Left lung (tissue), 4 donors: ENCODE measurements at regions not wholly inside any gene's neighbourhood (a gene's known extent, or its start where the extent isn't known, plus 50 kb on each side); places are given as distances from the start of the nearest gene placed in this dataset.

Source experiments
- ATAC-seq: fragments of 200-7000 bp; cut with Tn5 transposase; one replicate; pipeline ENCODE4 v1.9.1; 2020; ENCODE audit warnings: moderate library complexity
- DNase-seq, 4 donors: peaks; one replicate each; pipeline ENCODE4 v3.0.0-alpha.2; 2013 to 2020
- H3K27ac ChIP-seq, 2 donors: fragments of 200-600 bp; sonication (generic) in 1 of 2; one replicate each; pipeline versions ENCODE4 v1.5.0 to v1.8.0; 2020 to 2021
- H3K27me3 ChIP-seq, 2 donors: fragments of 200-600 bp; sonication (generic) in 1 of 2; one replicate each; pipeline versions ENCODE4 v1.5.0 to v1.8.0; 2020 to 2021
- H3K36me3 ChIP-seq, 2 donors: fragments of 200-600 bp; sonication (generic) in 1 of 2; one replicate each; pipeline versions ENCODE4 v1.5.0 to v1.8.0; 2020 to 2021
- H3K4me1 ChIP-seq, 2 donors: fragments of 200-600 bp; one replicate each; pipeline ENCODE4 v1.8.0; 2021
- H3K4me3 ChIP-seq, 2 donors: fragments of 200-600 bp; sonication (generic) in 1 of 2; one replicate each; pipeline versions ENCODE4 v1.5.0 to v1.8.0; 2020 to 2021; ENCODE audit warnings: mild to moderate bottlenecking in 1 of 2
- H3K9me3 ChIP-seq, 2 donors: fragments of 200-600 bp; sonication (generic) in 1 of 2; one replicate each; pipeline versions ENCODE4 v1.5.0 to v1.8.0; 2020 to 2021
- intact Hi-C, 2 donors: fragments of 100-400 bp; cut with DNase I; formaldehyde crosslinking; loops; one replicate each; pipeline versions ENCODE4 v1.11.2 to v1.14.2; 2022
- TF ChIP-seq, protein P1 (sequence below), 2 donors: fragments of 200-600 bp; sonication (generic) in 1 of 2; IDR thresholded peaks; one replicate each; pipeline versions ENCODE4 v1.5.0 to v1.8.0; 2021; ENCODE audit warnings: antibody characterized with exemption in 2 of 2
- donor health status: DM: no; HTN: yes; CAD: no.
- donor health status: DM: no; HTN: no; CAD: no.

DNA sequence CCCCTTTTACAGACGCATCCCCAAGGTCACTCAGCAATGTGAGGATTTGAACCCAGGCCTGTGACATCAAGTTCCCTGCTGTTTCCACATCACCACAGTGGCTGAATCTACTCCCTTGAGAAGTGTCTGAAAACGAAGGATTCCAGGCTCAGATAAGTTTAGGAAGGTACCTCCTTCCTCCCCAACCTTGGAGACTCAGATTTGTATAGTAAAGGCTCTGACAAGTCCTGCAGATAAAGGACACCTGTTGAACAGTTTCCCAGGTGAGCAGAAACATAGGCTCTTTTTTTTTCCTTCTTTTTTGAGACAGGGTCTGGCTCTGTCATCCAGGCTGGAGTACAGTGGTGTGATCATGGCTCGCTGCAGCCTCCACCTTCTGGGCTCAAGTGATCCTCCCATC lies 56.4 kb upstream of the PTPRS start:
- TF ChIP-seq, protein P1, sequence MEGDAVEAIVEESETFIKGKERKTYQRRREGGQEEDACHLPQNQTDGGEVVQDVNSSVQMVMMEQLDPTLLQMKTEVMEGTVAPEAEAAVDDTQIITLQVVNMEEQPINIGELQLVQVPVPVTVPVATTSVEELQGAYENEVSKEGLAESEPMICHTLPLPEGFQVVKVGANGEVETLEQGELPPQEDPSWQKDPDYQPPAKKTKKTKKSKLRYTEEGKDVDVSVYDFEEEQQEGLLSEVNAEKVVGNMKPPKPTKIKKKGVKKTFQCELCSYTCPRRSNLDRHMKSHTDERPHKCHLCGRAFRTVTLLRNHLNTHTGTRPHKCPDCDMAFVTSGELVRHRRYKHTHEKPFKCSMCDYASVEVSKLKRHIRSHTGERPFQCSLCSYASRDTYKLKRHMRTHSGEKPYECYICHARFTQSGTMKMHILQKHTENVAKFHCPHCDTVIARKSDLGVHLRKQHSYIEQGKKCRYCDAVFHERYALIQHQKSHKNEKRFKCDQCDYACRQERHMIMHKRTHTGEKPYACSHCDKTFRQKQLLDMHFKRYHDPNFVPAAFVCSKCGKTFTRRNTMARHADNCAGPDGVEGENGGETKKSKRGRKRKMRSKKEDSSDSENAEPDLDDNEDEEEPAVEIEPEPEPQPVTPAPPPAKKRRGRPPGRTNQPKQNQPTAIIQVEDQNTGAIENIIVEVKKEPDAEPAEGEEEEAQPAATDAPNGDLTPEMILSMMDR (IDR thresholded peaks at IDR 0.05), result no peak
- peaks cover 33 to 82% of the 10 kb centered on the region in 2 donors for H3K27me3 ChIP-seq

DNA sequence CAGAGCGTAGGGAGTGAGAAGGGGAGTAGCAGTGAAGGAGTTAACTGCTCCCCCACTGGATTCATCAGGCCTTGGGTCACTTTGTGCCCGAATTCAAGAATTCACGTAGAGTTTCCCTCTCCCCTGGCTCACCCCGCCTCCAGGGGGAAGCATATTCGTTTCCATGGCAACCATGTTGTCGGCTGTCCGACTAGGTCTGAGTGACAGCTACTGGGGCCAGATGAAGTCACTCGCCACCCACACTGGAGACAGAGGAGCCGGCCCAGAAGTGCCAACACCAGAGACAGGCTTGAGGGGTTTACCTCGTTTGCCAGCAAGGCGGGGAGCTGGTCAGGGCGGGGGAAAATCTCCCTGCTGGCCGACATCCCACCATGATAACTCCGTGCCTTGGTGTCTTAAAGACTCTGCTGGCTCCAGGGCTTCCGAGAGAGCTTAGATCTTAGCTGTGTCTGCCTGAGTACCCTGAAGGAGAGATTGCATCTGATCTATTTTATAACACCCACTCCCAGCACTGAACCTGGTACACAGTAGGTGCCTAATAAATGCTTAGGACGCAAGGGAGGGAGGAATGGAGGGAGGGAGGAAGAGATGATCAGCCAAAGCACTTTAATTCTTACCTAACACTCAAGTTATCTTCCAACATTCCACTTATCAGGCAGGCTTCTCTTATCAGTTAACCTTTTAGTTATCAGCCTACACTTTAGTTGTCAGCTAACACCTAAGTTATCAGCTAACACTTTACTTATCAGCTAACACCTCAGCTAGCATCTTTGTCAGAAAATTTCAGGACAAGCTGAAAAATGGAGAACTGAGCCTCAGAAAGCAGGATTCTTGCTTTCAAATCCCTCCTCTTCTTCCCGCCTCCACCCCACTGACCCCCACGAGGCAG lies 57.2 kb upstream of the ZNRF4 start:
- intact Hi-C loops, result no loop called here

More for the DNA sequence above, 56.4 kb upstream of the PTPRS start:
- Histone ChIP-seq H3K36me3 (no peaks in the 10 kb centered on the region), H3K27ac (no peak overlapping the region), H3K4me3 (no peak overlapping the region), H3K4me1 (no peaks in the 10 kb centered on the region), H3K9me3 (no peaks in the 10 kb centered on the region)
- intact Hi-C loops, result no loop called here
- no peak for ATAC-seq
- DNase-seq, result no peak

DNA sequence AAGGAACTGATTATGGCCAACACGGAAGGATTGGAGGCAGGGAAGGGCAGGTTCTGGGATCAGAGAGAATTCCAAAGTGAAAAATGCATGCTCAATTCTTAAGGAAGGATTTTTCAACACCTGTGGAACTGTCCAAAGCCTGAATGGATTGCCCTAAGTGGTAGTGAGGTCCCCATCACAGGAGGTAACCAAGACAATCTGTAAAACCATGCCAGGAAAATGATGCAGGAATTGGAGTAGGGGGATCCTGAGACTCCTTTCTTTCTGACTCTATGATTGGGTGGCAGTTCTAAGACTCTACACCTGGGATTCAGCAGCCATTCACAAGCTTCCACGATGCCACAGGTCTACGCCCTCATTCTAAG lies 56.5 kb upstream of the ZNRF4 start:
- TF ChIP-seq, protein P1 (IDR thresholded peaks at IDR 0.05), result no peak
- Histone ChIP-seq H3K36me3 (no peaks in the 10 kb centered on the region), H3K27me3 (peaks cover 33 to 65% of the 10 kb centered on the region in 2 donors), H3K27ac (no peak overlapping the region), H3K4me3 (no peak overlapping the region), H3K9me3 (no peaks in the 10 kb centered on the region), H3K4me1 (no peaks in the 10 kb centered on the region)
- intact Hi-C loops, result no loop called here
- DNase-seq (no peak), ATAC-seq (no peak)

More for the DNA sequence above, 57.2 kb upstream of the ZNRF4 start:
- peaks cover 33 to 71% of the 10 kb centered on the region in 2 donors for H3K27me3 ChIP-seq
- TF ChIP-seq, protein P1 (IDR thresholded peaks at IDR 0.05), result no peak
- DNase-seq (no peak), ATAC-seq (no peak)
- no peaks in the 10 kb centered on the region for H3K9me3 ChIP-seq
- H3K4me3 ChIP-seq, result no peak overlapping the region
- H3K27ac ChIP-seq, result no peak overlapping the region
- H3K36me3 ChIP-seq, result no peaks in the 10 kb centered on the region
- no peaks in the 10 kb centered on the region for H3K4me1 ChIP-seq

DNA sequence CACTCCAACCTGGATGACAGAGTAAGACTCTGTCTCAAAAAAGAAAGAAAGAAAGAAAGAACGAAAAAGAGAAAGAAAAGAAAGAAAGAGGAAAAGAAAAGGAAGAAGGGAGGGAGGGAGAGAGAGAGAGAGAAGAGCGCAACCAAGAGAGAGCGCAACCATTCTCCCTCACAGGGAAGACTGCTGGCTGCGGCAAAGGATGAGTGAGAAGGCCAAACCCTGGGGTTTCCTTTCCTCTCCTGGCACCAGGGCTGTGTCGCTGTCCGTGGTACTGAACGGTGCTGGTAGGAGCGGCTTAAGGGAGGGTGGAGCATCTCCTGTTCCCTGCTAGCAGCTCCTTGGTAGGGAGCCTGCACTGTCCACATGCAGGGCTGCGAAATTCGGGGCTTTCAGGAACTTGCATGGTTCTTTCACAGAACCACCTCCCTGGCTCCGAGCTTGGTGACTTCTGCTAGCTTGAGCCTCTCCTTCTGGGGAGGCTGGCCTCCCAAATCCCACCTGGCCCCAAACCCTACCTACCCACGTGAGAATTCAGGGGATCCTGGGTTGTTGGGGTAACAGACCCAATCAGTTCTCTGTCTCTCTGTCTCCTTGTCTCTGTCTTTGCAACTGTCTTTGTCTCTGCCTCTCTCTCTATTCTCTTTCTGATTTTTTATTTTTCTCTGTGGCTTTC lies 51.1 kb upstream of the ZNRF4 start:
- Histone ChIP-seq H3K36me3 (no peaks in the 10 kb centered on the region), H3K4me1 (no peaks in the 10 kb centered on the region), H3K27me3 (peaks cover 0 to 30% of the 10 kb centered on the region in 2 donors), H3K4me3 (no peak overlapping the region), H3K9me3 (peaks cover 0 to 12% of the 10 kb centered on the region in 2 donors), H3K27ac (no peak overlapping the region)
- intact Hi-C loops, result no loop called here
- peak; percentile 99 for ATAC-seq
- TF ChIP-seq, protein P1 (IDR thresholded peaks at IDR 0.05), result no peak
- DNase-seq, result peak; percentile 79 to 91 (median 82)
